Retinal pigment epithelial cell (primary cell): ENCODE measurements at regions not wholly inside any gene's neighbourhood (a gene's known extent, or its start where the extent isn't known, plus 50 kb on each side); places are given as distances from the start of the nearest gene placed in this dataset.

Source experiments
- DNase-seq: peaks from one replicate; pipeline ENCODE4 v3.0.0-alpha.2; 2010; ENCODE audit warnings: low read depth
- H3K4me3 ChIP-seq: 2 replicates; pipeline ENCODE4 v1.5.1; 2011; ENCODE audit warnings: mild to moderate bottlenecking, low read length, control low read depth, moderate library complexity
- CTCF ChIP-seq: conservative IDR thresholded peaks from 2 replicates; pipeline ENCODE4 v1.5.1; 2011; ENCODE audit warnings: low read depth, low read length, control low read depth, inconsistent platforms

- no peak for DNase-seq
- no peak for TF ChIP-seq CTCF
These were observed 91.3 kb upstream of the SLC4A7 start for GRCh38 chr3:27575499-27575898.

GRCh38 chr3:27574438-27574795 lies 90.2 kb upstream of the SLC4A7 start:
- no peak overlapping the region for H3K4me3 ChIP-seq
- no peak for DNase-seq
- TF ChIP-seq CTCF: no peak

More at GRCh38 chr3:27575499-27575898, 91.3 kb upstream of the SLC4A7 start:
- no peak overlapping the region for H3K4me3 ChIP-seq

GRCh38 chr3:27573780-27574437 lies 89.7 kb upstream of the SLC4A7 start:
- DNase-seq: no peak
- no peak for TF ChIP-seq CTCF
- H3K4me3 ChIP-seq: no peak overlapping the region

GRCh38 chr3:27573138-27573537 lies 89.0 kb upstream of the SLC4A7 start:
- no peak overlapping the region for H3K4me3 ChIP-seq
- no peak for DNase-seq
- TF ChIP-seq CTCF: no peak

GRCh38 chr3:27571345-27571744 lies 87.2 kb upstream of the SLC4A7 start:
- TF ChIP-seq CTCF: no peak
- DNase-seq: no peak

GRCh38 chr3:27570421-27571106 lies 86.4 kb upstream of the SLC4A7 start:
- no peak for DNase-seq
- H3K4me3 ChIP-seq: no peak overlapping the region
- TF ChIP-seq CTCF: no peak

More at GRCh38 chr3:27571345-27571744, 87.2 kb upstream of the SLC4A7 start:
- H3K4me3 ChIP-seq: no peak overlapping the region

GRCh38 chr3:27568393-27568792 lies 84.2 kb upstream of the SLC4A7 start:
- no peak for DNase-seq
- no peak for TF ChIP-seq CTCF
- H3K4me3 ChIP-seq: no peak overlapping the region
